Vagina (tissue), 2 donors: ENCODE measurements at regions not wholly inside any gene's neighbourhood (a gene's known extent, or its start where the extent isn't known, plus 50 kb on each side); places are given as distances from the start of the nearest gene placed in this dataset.

Source experiments
- DNase-seq, 2 donors: peaks; one replicate each; pipeline ENCODE4 v3.0.0-alpha.2; 2017; ENCODE audit errors: extremely low spot score in 2 of 2
- H3K27ac ChIP-seq: fragments of 200-600 bp; sonication (generic); one replicate; pipeline ENCODE4 v1.5.1; 2019
- H3K27me3 ChIP-seq: fragments of 200-600 bp; sonication (generic); one replicate; pipeline ENCODE4 v1.5.1; 2019
- H3K36me3 ChIP-seq, 2 donors: fragments of 200-600 bp; sonication (generic); one replicate each; pipeline ENCODE4 v1.5.1; 2017 to 2019
- H3K4me1 ChIP-seq: fragments of 200-600 bp; sonication (generic); one replicate; pipeline ENCODE4 v1.5.1; 2019
- H3K4me3 ChIP-seq, 2 donors: fragments of 200-600 bp; sonication (generic); 1 replicate in 1 of 2; 2 replicates in 1 of 2; pipeline ENCODE4 v1.5.1; 2016 to 2019
- H3K9me3 ChIP-seq: fragments of 200-600 bp; sonication (generic); one replicate; pipeline ENCODE4 v1.5.1; 2019
- POLR2A ChIP-seq, 2 donors: fragments of 450-650 bp; IDR thresholded peaks; one replicate each; pipeline ENCODE4 v1.6.1; 2017; ENCODE audit warnings: antibody characterized with exemption in 2 of 2, mild to moderate bottlenecking in 2 of 2, moderate library complexity in 2 of 2
- POLR2AphosphoS5 ChIP-seq, 2 donors: sonication (generic); formaldehyde crosslinking; IDR thresholded peaks; one replicate each; pipeline ENCODE4 v1.9.0; 2017; ENCODE audit warnings: antibody characterized with exemption in 2 of 2, mild to moderate bottlenecking in 2 of 2, low read depth in 1 of 2; ENCODE audit not compliant: insufficient read depth in 1 of 2
- intact Hi-C: fragments of 100-400 bp; cut with DNase I; formaldehyde crosslinking; loops from one replicate; pipeline ENCODE4 v1.15.1; 2023
- TF ChIP-seq, protein P1 (sequence below), 3 experiments: fragments of 450-650 bp in 2 of 3; fragments of 200-600 bp in 1 of 3; sonication (generic) in 1 of 3; IDR thresholded peaks; one replicate each; pipeline ENCODE4 v1.5.1; 2017 to 2019; ENCODE audit warnings: antibody characterized with exemption in 3 of 3, mild to moderate bottlenecking in 2 of 3, moderate library complexity in 2 of 3

DNA sequence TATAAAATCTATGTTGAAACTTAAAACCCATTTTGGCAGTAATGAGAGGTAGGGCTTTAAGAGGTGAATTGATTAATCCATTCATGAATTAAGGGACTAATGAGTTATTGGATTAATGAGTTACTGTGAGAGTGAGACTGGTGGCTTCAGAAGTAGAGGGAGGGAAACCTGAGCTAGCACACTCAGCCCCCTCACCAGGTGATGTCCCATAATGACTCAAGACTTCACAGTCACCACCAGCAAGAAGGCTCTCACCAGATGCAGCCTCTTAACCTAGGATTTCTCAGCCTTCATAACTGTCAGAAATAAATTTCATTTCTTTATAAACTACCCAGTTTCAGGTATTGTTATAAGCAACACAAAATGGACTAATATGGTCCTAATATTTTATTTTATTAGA lies 621.7 kb upstream of the ACVR2A start:
- no peak overlapping the region for H3K27ac ChIP-seq
- H3K36me3 ChIP-seq, result no peaks in the 10 kb centered on the region
- intact Hi-C loops, result no loop called here
- no peaks in the 10 kb centered on the region for H3K9me3 ChIP-seq
- no peak for TF ChIP-seq POLR2A (IDR thresholded peaks at IDR 0.05)
- TF ChIP-seq, protein P1, sequence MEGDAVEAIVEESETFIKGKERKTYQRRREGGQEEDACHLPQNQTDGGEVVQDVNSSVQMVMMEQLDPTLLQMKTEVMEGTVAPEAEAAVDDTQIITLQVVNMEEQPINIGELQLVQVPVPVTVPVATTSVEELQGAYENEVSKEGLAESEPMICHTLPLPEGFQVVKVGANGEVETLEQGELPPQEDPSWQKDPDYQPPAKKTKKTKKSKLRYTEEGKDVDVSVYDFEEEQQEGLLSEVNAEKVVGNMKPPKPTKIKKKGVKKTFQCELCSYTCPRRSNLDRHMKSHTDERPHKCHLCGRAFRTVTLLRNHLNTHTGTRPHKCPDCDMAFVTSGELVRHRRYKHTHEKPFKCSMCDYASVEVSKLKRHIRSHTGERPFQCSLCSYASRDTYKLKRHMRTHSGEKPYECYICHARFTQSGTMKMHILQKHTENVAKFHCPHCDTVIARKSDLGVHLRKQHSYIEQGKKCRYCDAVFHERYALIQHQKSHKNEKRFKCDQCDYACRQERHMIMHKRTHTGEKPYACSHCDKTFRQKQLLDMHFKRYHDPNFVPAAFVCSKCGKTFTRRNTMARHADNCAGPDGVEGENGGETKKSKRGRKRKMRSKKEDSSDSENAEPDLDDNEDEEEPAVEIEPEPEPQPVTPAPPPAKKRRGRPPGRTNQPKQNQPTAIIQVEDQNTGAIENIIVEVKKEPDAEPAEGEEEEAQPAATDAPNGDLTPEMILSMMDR (IDR thresholded peaks at IDR 0.05), result no peak
- TF ChIP-seq POLR2AphosphoS5 (IDR thresholded peaks at IDR 0.05; ENCODE audit: insufficient read depth in 1 of 2, low read depth in 1 of 2), result no peak
- H3K4me1 ChIP-seq, result no peaks in the 10 kb centered on the region
- no peaks in the 10 kb centered on the region for H3K27me3 ChIP-seq
- DNase-seq, result no peak
- no peak overlapping the region for H3K4me3 ChIP-seq

DNA sequence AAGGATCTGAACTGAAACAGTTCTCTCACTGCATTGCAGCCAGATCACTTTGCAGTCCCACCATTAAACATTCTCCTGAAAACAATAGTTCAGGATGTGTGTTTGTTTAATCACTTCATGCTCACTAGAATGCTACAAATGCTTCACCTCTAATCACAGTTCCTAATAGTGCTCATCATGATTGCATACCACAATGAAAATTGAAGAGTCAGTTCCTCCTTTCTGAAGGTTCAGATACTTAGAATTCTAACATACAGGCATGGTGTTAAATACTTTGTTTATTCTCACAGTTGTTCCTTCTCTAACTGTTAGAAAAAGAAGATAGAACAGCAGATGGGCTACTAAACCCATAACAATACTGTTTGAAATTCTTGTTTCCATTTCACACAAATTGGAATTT lies 622.3 kb upstream of the ACVR2A start:
- no peak for DNase-seq
- Histone ChIP-seq H3K27ac (no peak overlapping the region), H3K27me3 (no peaks in the 10 kb centered on the region), H3K4me3 (no peak overlapping the region), H3K36me3 (no peaks in the 10 kb centered on the region), H3K4me1 (no peaks in the 10 kb centered on the region), H3K9me3 (no peaks in the 10 kb centered on the region)
- TF ChIP-seq, protein P1 (IDR thresholded peaks at IDR 0.05), result no peak
- TF ChIP-seq POLR2A (IDR thresholded peaks at IDR 0.05) (no peak), POLR2AphosphoS5 (IDR thresholded peaks at IDR 0.05; ENCODE audit: insufficient read depth in 1 of 2, low read depth in 1 of 2) (no peak)
- intact Hi-C loops, result no loop called here

- no peak for DNase-seq
- intact Hi-C loops, result no loop called here
- no peak for TF ChIP-seq POLR2AphosphoS5 (IDR thresholded peaks at IDR 0.05; ENCODE audit: insufficient read depth in 1 of 2, low read depth in 1 of 2)
- TF ChIP-seq, protein P1 (IDR thresholded peaks at IDR 0.05), result no peak
- no peak for TF ChIP-seq POLR2A (IDR thresholded peaks at IDR 0.05)
- H3K27ac ChIP-seq, result no peak overlapping the region
- H3K27me3 ChIP-seq, result no peaks in the 10 kb centered on the region
- no peaks in the 10 kb centered on the region for H3K4me1 ChIP-seq
- no peak overlapping the region for H3K4me3 ChIP-seq
- no peaks in the 10 kb centered on the region for H3K9me3 ChIP-seq
- H3K36me3 ChIP-seq, result no peaks in the 10 kb centered on the region
Observed at GRCh38 chr2:147214914-147215313, 629.9 kb upstream of the ACVR2A start.

GRCh38 chr2:147211484-147211883 lies 633.3 kb upstream of the ACVR2A start:
- Histone ChIP-seq H3K9me3 (no peaks in the 10 kb centered on the region), H3K27ac (no peak overlapping the region), H3K4me1 (no peaks in the 10 kb centered on the region), H3K4me3 (no peak overlapping the region), H3K36me3 (no peaks in the 10 kb centered on the region), H3K27me3 (no peaks in the 10 kb centered on the region)
- DNase-seq, result no peak
- TF ChIP-seq, protein P1 (IDR thresholded peaks at IDR 0.05), result no peak
- no peak for TF ChIP-seq POLR2A (IDR thresholded peaks at IDR 0.05)
- no peak for TF ChIP-seq POLR2AphosphoS5 (IDR thresholded peaks at IDR 0.05; ENCODE audit: insufficient read depth in 1 of 2, low read depth in 1 of 2)
- intact Hi-C loops, result no loop called here

DNA sequence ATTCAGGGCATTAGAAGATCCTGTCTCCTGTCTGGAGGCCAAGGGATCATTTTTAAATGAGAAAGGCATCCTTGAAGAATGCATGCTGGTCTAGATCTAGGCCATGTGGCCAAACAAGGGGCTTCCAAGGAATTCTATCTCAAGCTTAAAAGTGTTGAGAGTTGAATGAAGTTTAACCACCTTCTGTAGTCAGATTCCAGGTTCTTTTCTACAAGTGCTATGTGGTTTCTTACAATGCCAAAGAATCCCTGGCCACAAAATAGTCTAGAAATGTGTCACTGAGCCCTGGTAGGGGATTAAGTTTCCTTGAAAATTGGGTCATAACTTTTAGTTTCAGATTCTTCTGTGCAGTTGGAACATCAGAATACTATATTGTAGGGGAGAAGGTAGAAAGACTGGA lies 640.7 kb upstream of the ACVR2A start:
- Histone ChIP-seq H3K36me3 (no peaks in the 10 kb centered on the region), H3K27me3 (no peaks in the 10 kb centered on the region), H3K4me1 (no peaks in the 10 kb centered on the region), H3K9me3 (no peaks in the 10 kb centered on the region), H3K27ac (no peak overlapping the region), H3K4me3 (no peak overlapping the region)
- DNase-seq, result no peak
- intact Hi-C loops, result no loop called here
- TF ChIP-seq POLR2AphosphoS5 (IDR thresholded peaks at IDR 0.05; ENCODE audit: insufficient read depth in 1 of 2, low read depth in 1 of 2), result no peak
- TF ChIP-seq, protein P1 (IDR thresholded peaks at IDR 0.05), result no peak
- TF ChIP-seq POLR2A (IDR thresholded peaks at IDR 0.05), result no peak
